HEK293 (cell line): ENCODE measurements at regions not wholly inside any gene's neighbourhood (a gene's known extent, or its start where the extent isn't known, plus 50 kb on each side); places are given as distances from the start of the nearest gene placed in this dataset.

Source experiments
- ATF2 ChIP-seq: fragments of 450-650 bp; formaldehyde crosslinking; IDR thresholded peaks from 2 replicates; pipeline ENCODE4 v1.5.1; 2016; ENCODE audit warnings: missing biosample characterization, missing genetic modification characterization, low read depth
- BCL6B ChIP-seq: fragments of 450-650 bp; formaldehyde crosslinking; IDR thresholded peaks from 2 replicates; pipeline ENCODE4 v1.5.1; 2017; ENCODE audit warnings: missing biosample characterization, missing genetic modification characterization
- GLI4 ChIP-seq: fragments of 450-650 bp; formaldehyde crosslinking; IDR thresholded peaks from 2 replicates; pipeline ENCODE4 v1.5.1; 2016; ENCODE audit warnings: missing biosample characterization, missing genetic modification characterization
- HOXC10 ChIP-seq: sonication (generic); formaldehyde crosslinking; IDR thresholded peaks from 2 replicates; pipeline ENCODE4 v1.8.1; 2023; ENCODE audit warnings: mild to moderate bottlenecking, missing genetic modification reagents
- IKZF3 ChIP-seq: fragments of 450-650 bp; IDR thresholded peaks from 2 replicates; pipeline ENCODE4 v1.5.0; 2018; ENCODE audit warnings: missing biosample characterization, mild to moderate bottlenecking, missing genetic modification characterization, moderate library complexity
- KLF17 ChIP-seq: fragments of 450-650 bp; formaldehyde crosslinking; IDR thresholded peaks from 2 replicates; pipeline ENCODE4 v1.5.1; 2016; ENCODE audit warnings: missing biosample characterization, missing genetic modification characterization
- REPIN1 ChIP-seq: fragments of 450-650 bp; formaldehyde crosslinking; IDR thresholded peaks from 2 replicates; pipeline ENCODE4 v1.5.1; 2017; ENCODE audit warnings: missing biosample characterization, missing genetic modification characterization, low read depth
- SCRT1 ChIP-seq: fragments of 450-650 bp; formaldehyde crosslinking; IDR thresholded peaks from 2 replicates; pipeline ENCODE4 v1.5.1; 2016; ENCODE audit warnings: missing biosample characterization, missing genetic modification characterization, borderline replicate concordance
- SCRT2 ChIP-seq: fragments of 450-650 bp; formaldehyde crosslinking; IDR thresholded peaks from 2 replicates; pipeline ENCODE4 v1.5.1; 2016; ENCODE audit warnings: missing biosample characterization, missing genetic modification characterization
- SP7 ChIP-seq: fragments of 450-650 bp; formaldehyde crosslinking; IDR thresholded peaks from 2 replicates; pipeline ENCODE4 v1.5.1; 2016; ENCODE audit warnings: missing biosample characterization, missing genetic modification characterization
- ZBTB1 ChIP-seq: fragments of 450-650 bp; formaldehyde crosslinking; IDR thresholded peaks from 2 replicates; pipeline ENCODE4 v1.5.1; 2016; ENCODE audit warnings: missing biosample characterization, missing genetic modification characterization
- ZBTB21 ChIP-seq: fragments of 450-650 bp; formaldehyde crosslinking; IDR thresholded peaks from 2 replicates; pipeline ENCODE4 v1.5.1; 2017; ENCODE audit warnings: missing biosample characterization, missing genetic modification characterization
- ZBTB44 ChIP-seq: fragments of 450-650 bp; IDR thresholded peaks from 2 replicates; pipeline ENCODE4 v1.5.1; 2018; ENCODE audit warnings: missing biosample characterization, mild to moderate bottlenecking, missing genetic modification characterization
- ZBTB48 ChIP-seq: fragments of 450-650 bp; formaldehyde crosslinking; IDR thresholded peaks from 2 replicates; pipeline ENCODE4 v1.5.1; 2016; ENCODE audit warnings: missing biosample characterization, missing genetic modification characterization
- ZBTB6 ChIP-seq: fragments of 450-650 bp; formaldehyde crosslinking; IDR thresholded peaks from 2 replicates; pipeline ENCODE4 v1.5.1; 2017; ENCODE audit warnings: missing biosample characterization, missing genetic modification characterization
- ZFP41 ChIP-seq: fragments of 450-650 bp; formaldehyde crosslinking; IDR thresholded peaks from 2 replicates; pipeline ENCODE4 v1.5.1; 2016; ENCODE audit warnings: missing biosample characterization, missing genetic modification characterization, borderline replicate concordance
- ZFP69B ChIP-seq: fragments of 450-650 bp; formaldehyde crosslinking; IDR thresholded peaks from 2 replicates; pipeline ENCODE4 v1.5.1; 2016; ENCODE audit warnings: missing biosample characterization, missing genetic modification characterization
- ZIC2 ChIP-seq: fragments of 450-650 bp; formaldehyde crosslinking; IDR thresholded peaks from 2 replicates; pipeline ENCODE4 v1.5.1; 2016; ENCODE audit warnings: missing biosample characterization, missing genetic modification characterization
- ZNF175 ChIP-seq: fragments of 450-650 bp; formaldehyde crosslinking; IDR thresholded peaks from 2 replicates; pipeline ENCODE4 v1.5.1; 2016; ENCODE audit warnings: missing biosample characterization, missing genetic modification characterization
- ZNF184 ChIP-seq: fragments of 450-650 bp; IDR thresholded peaks from 2 replicates; pipeline ENCODE4 v1.5.1; 2018; ENCODE audit warnings: missing biosample characterization, mild to moderate bottlenecking, missing genetic modification characterization
- ZNF19 ChIP-seq: fragments of 450-650 bp; formaldehyde crosslinking; IDR thresholded peaks from 2 replicates; pipeline ENCODE4; 2016; ENCODE audit warnings: missing biosample characterization, missing genetic modification characterization, low read depth
- ZNF223 ChIP-seq: fragments of 450-650 bp; formaldehyde crosslinking; IDR thresholded peaks from 2 replicates; pipeline ENCODE4 v1.5.1; 2016; ENCODE audit warnings: missing biosample characterization, missing genetic modification characterization
- ZNF274 ChIP-seq, 2 experiments: fragments of 200-500 bp in 1 of 2; fragments of 450-650 bp in 1 of 2; sonication (Bioruptor generic) in 1 of 2; formaldehyde crosslinking in 1 of 2; IDR thresholded peaks; 2 replicates each; pipeline versions ENCODE4 v1.5.1 to v1.6.1; 2014 to 2016; ENCODE audit warnings: borderline replicate concordance in 1 of 2, inconsistent platforms in 1 of 2, low read length in 1 of 2, missing biosample characterization in 1 of 2, missing genetic modification characterization in 1 of 2
- ZNF488 ChIP-seq: fragments of 450-650 bp; formaldehyde crosslinking; IDR thresholded peaks from 2 replicates; pipeline ENCODE4 v1.5.1; 2016; ENCODE audit warnings: missing biosample characterization, missing genetic modification characterization
- ZNF521 ChIP-seq: fragments of 450-650 bp; formaldehyde crosslinking; IDR thresholded peaks from 2 replicates; pipeline ENCODE4 v1.5.1; 2017; ENCODE audit warnings: missing biosample characterization, mild to moderate bottlenecking, missing genetic modification characterization
- ZNF596 ChIP-seq: fragments of 450-650 bp; IDR thresholded peaks from 2 replicates; pipeline ENCODE4 v1.5.0; 2018; ENCODE audit warnings: missing biosample characterization, mild to moderate bottlenecking, missing genetic modification characterization, moderate library complexity
- ZSCAN30 ChIP-seq: fragments of 450-650 bp; IDR thresholded peaks from 2 replicates; pipeline ENCODE4 v1.5.1; 2018; ENCODE audit warnings: missing biosample characterization, mild to moderate bottlenecking, missing genetic modification characterization, moderate library complexity
- TF ChIP-seq, protein P1 (sequence below): fragments of 450-650 bp; formaldehyde crosslinking; IDR thresholded peaks from 2 replicates; pipeline ENCODE4 v1.5.1; 2016; ENCODE audit warnings: missing biosample characterization, missing genetic modification characterization, low read depth
- TF ChIP-seq, protein P2 (sequence below): fragments of 450-650 bp; formaldehyde crosslinking; IDR thresholded peaks from 2 replicates; pipeline ENCODE4 v1.5.1; 2016; ENCODE audit warnings: missing biosample characterization, missing genetic modification characterization

- TF ChIP-seq BCL6B (tag by site-specific recombination): no peak
- TF ChIP-seq ZNF175 (tag by site-specific recombination): no peak
- TF ChIP-seq ATF2 (tag by site-specific recombination): peak; percentile 94
- 0 out of 2 replicates have a peak, but pooled peaks have one; percentile 24 for TF ChIP-seq KLF17
- no peak for TF ChIP-seq IKZF3 (tag by site-specific recombination)
- TF ChIP-seq SCRT2 (tag by site-specific recombination): no peak
- TF ChIP-seq ZSCAN30 (tag by site-specific recombination): no peak
- no peak for TF ChIP-seq ZBTB1 (tag by site-specific recombination)
- TF ChIP-seq SCRT1: no peak
- TF ChIP-seq REPIN1 (tag by site-specific recombination): no peak
- TF ChIP-seq ZFP41 (tag by site-specific recombination): no peak
- no peak for TF ChIP-seq GLI4 (tag by site-specific recombination)
- no peak for TF ChIP-seq ZNF19 (tag by site-specific recombination)
- no peak for TF ChIP-seq ZBTB6 (tag by site-specific recombination)
- TF ChIP-seq SP7 (tag by site-specific recombination): peak; percentile 48; the same call in 1 of the 2 replicates
- no peak for TF ChIP-seq ZNF596 (tag by site-specific recombination)
- TF ChIP-seq ZNF223: no peak
- no peak; the same call in 1 of the 2 replicates for TF ChIP-seq ZFP69B
- no peak for TF ChIP-seq ZNF274 (IDR thresholded peaks at IDR 0.05; ENCODE audit: low read length)
- no peak for TF ChIP-seq ZNF274 (tag by site-specific recombination; IDR thresholded peaks at IDR 0.05; ENCODE audit: borderline replicate concordance)
- no peak for TF ChIP-seq ZIC2
- TF ChIP-seq HOXC10 (CRISPR knock-in tag): no peak
- TF ChIP-seq, protein P1, sequence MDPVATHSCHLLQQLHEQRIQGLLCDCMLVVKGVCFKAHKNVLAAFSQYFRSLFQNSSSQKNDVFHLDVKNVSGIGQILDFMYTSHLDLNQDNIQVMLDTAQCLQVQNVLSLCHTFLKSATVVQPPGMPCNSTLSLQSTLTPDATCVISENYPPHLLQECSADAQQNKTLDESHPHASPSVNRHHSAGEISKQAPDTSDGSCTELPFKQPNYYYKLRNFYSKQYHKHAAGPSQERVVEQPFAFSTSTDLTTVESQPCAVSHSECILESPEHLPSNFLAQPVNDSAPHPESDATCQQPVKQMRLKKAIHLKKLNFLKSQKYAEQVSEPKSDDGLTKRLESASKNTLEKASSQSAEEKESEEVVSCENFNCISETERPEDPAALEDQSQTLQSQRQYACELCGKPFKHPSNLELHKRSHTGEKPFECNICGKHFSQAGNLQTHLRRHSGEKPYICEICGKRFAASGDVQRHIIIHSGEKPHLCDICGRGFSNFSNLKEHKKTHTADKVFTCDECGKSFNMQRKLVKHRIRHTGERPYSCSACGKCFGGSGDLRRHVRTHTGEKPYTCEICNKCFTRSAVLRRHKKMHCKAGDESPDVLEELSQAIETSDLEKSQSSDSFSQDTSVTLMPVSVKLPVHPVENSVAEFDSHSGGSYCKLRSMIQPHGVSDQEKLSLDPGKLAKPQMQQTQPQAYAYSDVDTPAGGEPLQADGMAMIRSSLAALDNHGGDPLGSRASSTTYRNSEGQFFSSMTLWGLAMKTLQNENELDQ (tag by site-specific recombination): no peak
- no peak for TF ChIP-seq ZNF521 (tag by site-specific recombination)
- TF ChIP-seq ZBTB21 (tag by site-specific recombination): peak; percentile 90
- peak; percentile 16; the same call in 1 of the 2 replicates for TF ChIP-seq ZNF488 (tag by site-specific recombination)
- TF ChIP-seq ZBTB44 (tag by site-specific recombination): peak; percentile 62; the same call in 1 of the 2 replicates
- no peak for TF ChIP-seq ZNF184 (tag by site-specific recombination)
- TF ChIP-seq, protein P2, sequence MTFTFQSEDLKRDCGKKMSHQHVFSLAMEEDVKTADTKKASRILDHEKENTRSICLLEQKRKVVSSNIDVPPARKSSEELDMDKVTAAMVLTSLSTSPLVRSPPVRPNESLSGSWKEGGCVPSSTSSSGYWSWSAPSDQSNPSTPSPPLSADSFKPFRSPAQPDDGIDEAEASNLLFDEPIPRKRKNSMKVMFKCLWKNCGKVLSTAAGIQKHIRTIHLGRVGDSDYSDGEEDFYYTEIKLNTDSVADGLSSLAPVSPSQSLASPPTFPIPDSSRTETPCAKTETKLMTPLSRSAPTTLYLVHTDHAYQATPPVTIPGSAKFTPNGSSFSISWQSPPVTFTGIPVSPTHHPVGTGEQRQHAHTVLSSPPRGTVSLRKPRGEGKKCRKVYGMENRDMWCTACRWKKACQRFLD (tag by site-specific recombination): no peak
- peak; percentile 69 for TF ChIP-seq ZBTB48 (tag by site-specific recombination)
Measured at GRCh38 chr1:14539953-14540563, 58.4 kb upstream of the KAZN start (continued).
